A549 (cell line): ENCODE measurements at regions not wholly inside any gene's neighbourhood (a gene's known extent, or its start where the extent isn't known, plus 50 kb on each side); places are given as distances from the start of the nearest gene placed in this dataset.

ENCODE experiments used
- CHD2 ChIP-seq: fragments of 150-350 bp; IDR thresholded peaks from 2 replicates; pipeline ENCODE4 v1.6.1; 2014; ENCODE audit warnings: low read length; ENCODE audit not compliant: partially characterized antibody
- HDAC2 ChIP-seq: fragments of 200-600 bp; sonication (generic); IDR thresholded peaks from 2 replicates; pipeline ENCODE4 v1.6.1; 2016
- KDM5A ChIP-seq: fragments of 200-600 bp; sonication (generic); IDR thresholded peaks from 2 replicates; pipeline ENCODE4 v1.6.1; 2016; ENCODE audit warnings: antibody characterized with exemption, mild to moderate bottlenecking
- NFE2L2 ChIP-seq: fragments of 150-350 bp; conservative IDR thresholded peaks from 2 replicates; pipeline ENCODE4 v1.6.1; 2014; ENCODE audit warnings: low read length
- PBX3 ChIP-seq: IDR thresholded peaks from 2 replicates; pipeline ENCODE4 v1.6.1; 2012
- POLR2A ChIP-seq: IDR thresholded peaks from 2 replicates; pipeline ENCODE4 v1.6.1; 2012; ENCODE audit warnings: mild to moderate bottlenecking, low read length
- RAD21 ChIP-seq, 2 experiments: fragments of >200 bp in 1 of 2; sonication (Bioruptor Twin) in 1 of 2; formaldehyde crosslinking in 1 of 2; IDR thresholded peaks in 1 of 2; conservative IDR thresholded peaks in 1 of 2; 2 replicates in 1 of 2; 3 replicates in 1 of 2; pipeline ENCODE4 v1.6.1; 2012 to 2018; ENCODE audit warnings: inconsistent platforms in 1 of 2
- RCOR1 ChIP-seq: fragments of 150-350 bp; IDR thresholded peaks from 2 replicates; pipeline ENCODE4 v1.6.1; 2014; ENCODE audit warnings: antibody characterized with exemption, low read length, low read depth
- SREBF2 ChIP-seq: fragments of 450-650 bp; IDR thresholded peaks from 2 replicates; pipeline ENCODE4 v1.6.1; 2014; ENCODE audit warnings: mild to moderate bottlenecking, moderate library complexity
- TP53 ChIP-seq: fragments of 250-450 bp; sonication (Bioruptor Pico); IDR thresholded peaks from 2 replicates; pipeline ENCODE4 v1.5.0; 2021; ENCODE audit warnings: mild to moderate bottlenecking, moderate library complexity
- TF ChIP-seq, protein P1 (sequence below): fragments of >200 bp; sonication (Bioruptor Twin); formaldehyde crosslinking; IDR thresholded peaks from 3 replicates; pipeline ENCODE4 v1.5.1; 2016
- TF ChIP-seq, protein P2 (sequence below): IDR thresholded peaks from 2 replicates; pipeline ENCODE4 v1.6.1; 2012
- TF ChIP-seq, protein P3 (sequence below): fragments of 150-350 bp; IDR thresholded peaks from 2 replicates; pipeline ENCODE4 v1.6.1; 2014; ENCODE audit warnings: low read depth, mild to moderate bottlenecking, low read length

- TF ChIP-seq, protein P1, sequence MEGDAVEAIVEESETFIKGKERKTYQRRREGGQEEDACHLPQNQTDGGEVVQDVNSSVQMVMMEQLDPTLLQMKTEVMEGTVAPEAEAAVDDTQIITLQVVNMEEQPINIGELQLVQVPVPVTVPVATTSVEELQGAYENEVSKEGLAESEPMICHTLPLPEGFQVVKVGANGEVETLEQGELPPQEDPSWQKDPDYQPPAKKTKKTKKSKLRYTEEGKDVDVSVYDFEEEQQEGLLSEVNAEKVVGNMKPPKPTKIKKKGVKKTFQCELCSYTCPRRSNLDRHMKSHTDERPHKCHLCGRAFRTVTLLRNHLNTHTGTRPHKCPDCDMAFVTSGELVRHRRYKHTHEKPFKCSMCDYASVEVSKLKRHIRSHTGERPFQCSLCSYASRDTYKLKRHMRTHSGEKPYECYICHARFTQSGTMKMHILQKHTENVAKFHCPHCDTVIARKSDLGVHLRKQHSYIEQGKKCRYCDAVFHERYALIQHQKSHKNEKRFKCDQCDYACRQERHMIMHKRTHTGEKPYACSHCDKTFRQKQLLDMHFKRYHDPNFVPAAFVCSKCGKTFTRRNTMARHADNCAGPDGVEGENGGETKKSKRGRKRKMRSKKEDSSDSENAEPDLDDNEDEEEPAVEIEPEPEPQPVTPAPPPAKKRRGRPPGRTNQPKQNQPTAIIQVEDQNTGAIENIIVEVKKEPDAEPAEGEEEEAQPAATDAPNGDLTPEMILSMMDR = no peak
- TF ChIP-seq TP53 = no peak
- no peak for TF ChIP-seq PBX3
- TF ChIP-seq KDM5A = no peak
- no peak for TF ChIP-seq SREBF2
- no peak for TF ChIP-seq NFE2L2
- no peak for TF ChIP-seq CHD2
- TF ChIP-seq, protein P2, sequence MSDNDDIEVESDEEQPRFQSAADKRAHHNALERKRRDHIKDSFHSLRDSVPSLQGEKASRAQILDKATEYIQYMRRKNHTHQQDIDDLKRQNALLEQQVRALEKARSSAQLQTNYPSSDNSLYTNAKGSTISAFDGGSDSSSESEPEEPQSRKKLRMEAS = no peak
- no peak for TF ChIP-seq RAD21 (conservative IDR thresholded peaks at IDR 0.05 in 1 of 2, IDR thresholded peaks at IDR 0.05 in 1 of 2)
- TF ChIP-seq RCOR1 = no peak
- TF ChIP-seq, protein P3, sequence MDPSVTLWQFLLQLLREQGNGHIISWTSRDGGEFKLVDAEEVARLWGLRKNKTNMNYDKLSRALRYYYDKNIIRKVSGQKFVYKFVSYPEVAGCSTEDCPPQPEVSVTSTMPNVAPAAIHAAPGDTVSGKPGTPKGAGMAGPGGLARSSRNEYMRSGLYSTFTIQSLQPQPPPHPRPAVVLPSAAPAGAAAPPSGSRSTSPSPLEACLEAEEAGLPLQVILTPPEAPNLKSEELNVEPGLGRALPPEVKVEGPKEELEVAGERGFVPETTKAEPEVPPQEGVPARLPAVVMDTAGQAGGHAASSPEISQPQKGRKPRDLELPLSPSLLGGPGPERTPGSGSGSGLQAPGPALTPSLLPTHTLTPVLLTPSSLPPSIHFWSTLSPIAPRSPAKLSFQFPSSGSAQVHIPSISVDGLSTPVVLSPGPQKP = no peak
- no peak for TF ChIP-seq HDAC2
- no peak for TF ChIP-seq POLR2A
Observed at GRCh38 chr13:59363947-59364346, 799.8 kb downstream of the DIAPH3 start.
